ENCODE measurements at regions not wholly inside any gene's neighbourhood (a gene's known extent, or its start where the extent isn't known, plus 50 kb on each side); places are given as distances from the start of the nearest gene placed in this dataset.

DNA sequence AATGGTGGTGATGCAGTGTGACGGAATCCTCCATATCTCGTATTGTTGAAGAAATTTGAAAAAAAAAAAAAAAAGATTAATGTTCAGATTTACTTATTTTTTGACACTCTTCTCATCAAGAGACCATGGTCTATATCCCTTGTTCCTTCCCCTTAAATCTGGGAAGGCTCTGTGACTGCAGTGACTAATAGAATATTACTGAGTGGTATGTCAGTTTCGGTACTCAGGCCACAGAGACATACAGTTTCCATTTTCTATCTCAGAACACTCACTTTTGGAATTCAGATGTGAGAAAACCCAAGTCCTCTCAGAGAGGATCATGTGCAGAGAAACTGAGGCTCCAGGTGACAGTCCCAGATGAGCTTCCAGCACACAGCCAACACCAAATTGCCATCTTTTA lies 1193.5 kb downstream of the DTWD2 start:
- TF ChIP-seq POLR2A (IDR thresholded peaks at IDR 0.05; ENCODE audit: low read length) (no peak), GATA1 (IDR thresholded peaks at IDR 0.05; ENCODE audit: low read depth, low read length) (no peak)
